ENCODE measurements at regions not wholly inside any gene's neighbourhood (a gene's known extent, or its start where the extent isn't known, plus 50 kb on each side); places are given as distances from the start of the nearest gene placed in this dataset.
"Not testable (repeated sequence)": the region's sequence is repeated elsewhere in the genome, so short reads cannot be mapped to it uniquely, and the experiment has no call there.

GRCh38 chr5:115432691-115433090 lies 111.9 kb downstream of the FEM1C start:
- Mint-ChIP-seq H3K27me3 (peaks cover 5% of the 10 kb centered on the region), H3K4me3 (no peak overlapping the region), H3K36me3 (ENCODE audit: low read depth) (no peaks in the 10 kb centered on the region), H3K27ac (no peak overlapping the region), H3K9me3 (no peaks in the 10 kb centered on the region), H3K4me1 (no peaks in the 10 kb centered on the region)
- CTCF ChIA-PET = interaction anchor here (0.6 kb wide), 1 partner anchor 32 kb away, joined by 3 read pairs; no protein-coding TSS in a partner anchor
- DNase-seq = no peak
- POLR2A ChIA-PET = no interaction called here

GRCh38 chr5:115431116-115431515 lies 113.5 kb downstream of the FEM1C start:
- Mint-ChIP-seq H3K36me3 (ENCODE audit: low read depth) (no peaks in the 10 kb centered on the region), H3K27me3 (peaks cover 5% of the 10 kb centered on the region), H3K4me1 (no peaks in the 10 kb centered on the region), H3K4me3 (no peak overlapping the region), H3K27ac (no peak overlapping the region), H3K9me3 (no peaks in the 10 kb centered on the region)
- ChIA-PET POLR2A (no interaction called here), CTCF (no interaction called here)
- no peak for DNase-seq

- ChIA-PET POLR2A (no interaction called here), CTCF (no interaction called here)
- Mint-ChIP-seq H3K4me3 (no peak overlapping the region), H3K27ac (no peak overlapping the region), H3K4me1 (no peaks in the 10 kb centered on the region), H3K36me3 (ENCODE audit: low read depth) (no peaks in the 10 kb centered on the region), H3K9me3 (no peaks in the 10 kb centered on the region), H3K27me3 (peaks cover 7% of the 10 kb centered on the region)
- DNase-seq = no peak
These were observed 114.2 kb downstream of the FEM1C start for GRCh38 chr5:115430374-115430773.

- Mint-ChIP-seq H3K9me3 (no peaks in the 10 kb centered on the region), H3K27ac (no peak overlapping the region), H3K27me3 (peaks cover 5% of the 10 kb centered on the region), H3K36me3 (ENCODE audit: low read depth) (no peaks in the 10 kb centered on the region), H3K4me3 (no peak overlapping the region), H3K4me1 (no peaks in the 10 kb centered on the region)
- DNase-seq = no peak
- POLR2A ChIA-PET = no interaction called here
- CTCF ChIA-PET = no interaction called here
These were observed 115.1 kb downstream of the FEM1C start for GRCh38 chr5:115429345-115429940.

GRCh38 chr5:115428676-115429075 lies 115.9 kb downstream of the FEM1C start:
- no peaks in the 10 kb centered on the region for H3K9me3 Mint-ChIP-seq
- H3K4me3 Mint-ChIP-seq = no peak overlapping the region
- H3K27me3 Mint-ChIP-seq = peaks cover 5% of the 10 kb centered on the region
- H3K36me3 Mint-ChIP-seq (ENCODE audit: low read depth) = no peaks in the 10 kb centered on the region
- no peaks in the 10 kb centered on the region for H3K4me1 Mint-ChIP-seq
- H3K27ac Mint-ChIP-seq = no peak overlapping the region
- DNase-seq = no peak
- POLR2A ChIA-PET = no interaction called here
- CTCF ChIA-PET = no interaction called here

- H3K27ac Mint-ChIP-seq = no peak overlapping the region
- H3K4me3 Mint-ChIP-seq = no peak overlapping the region
- no peaks in the 10 kb centered on the region for H3K4me1 Mint-ChIP-seq
- H3K9me3 Mint-ChIP-seq = no peaks in the 10 kb centered on the region
- peaks cover 5% of the 10 kb centered on the region for H3K27me3 Mint-ChIP-seq
- no peak for DNase-seq
- POLR2A ChIA-PET = no interaction called here
- H3K36me3 Mint-ChIP-seq (ENCODE audit: low read depth) = no peaks in the 10 kb centered on the region
- CTCF ChIA-PET = no interaction called here
These were observed 116.3 kb downstream of the FEM1C start for GRCh38 chr5:115428248-115428647.

GRCh38 chr5:115424446-115424845 lies 120.1 kb downstream of the FEM1C start:
- Mint-ChIP-seq H3K27me3 (peaks cover 2% of the 10 kb centered on the region), H3K27ac (no peak overlapping the region), H3K9me3 (no peaks in the 10 kb centered on the region), H3K4me1 (no peaks in the 10 kb centered on the region), H3K4me3 (no peak overlapping the region), H3K36me3 (ENCODE audit: low read depth) (no peaks in the 10 kb centered on the region)
- ChIA-PET POLR2A (no interaction called here), CTCF (no interaction called here)
- no peak for DNase-seq

GRCh38 chr5:115424030-115424429 lies 120.5 kb downstream of the FEM1C start:
- H3K4me3 Mint-ChIP-seq = no peak overlapping the region
- peaks cover 2% of the 10 kb centered on the region for H3K27me3 Mint-ChIP-seq
- DNase-seq = no peak
- H3K4me1 Mint-ChIP-seq = no peaks in the 10 kb centered on the region
- H3K9me3 Mint-ChIP-seq = no peaks in the 10 kb centered on the region
- no peak overlapping the region for H3K27ac Mint-ChIP-seq
- ChIA-PET CTCF (no interaction called here), POLR2A (no interaction called here)
- no peaks in the 10 kb centered on the region for H3K36me3 Mint-ChIP-seq (ENCODE audit: low read depth)

GRCh38 chr5:115423541-115423940 lies 121.0 kb downstream of the FEM1C start:
- H3K27me3 Mint-ChIP-seq = peaks cover 2% of the 10 kb centered on the region
- H3K9me3 Mint-ChIP-seq = no peaks in the 10 kb centered on the region
- H3K36me3 Mint-ChIP-seq (ENCODE audit: low read depth) = no peaks in the 10 kb centered on the region
- ChIA-PET POLR2A (no interaction called here), CTCF (no interaction called here)
- no peaks in the 10 kb centered on the region for H3K4me1 Mint-ChIP-seq
- DNase-seq = no peak
- H3K27ac Mint-ChIP-seq = no peak overlapping the region
- H3K4me3 Mint-ChIP-seq = no peak overlapping the region

- no peak overlapping the region for H3K27ac Mint-ChIP-seq
These were observed 121.5 kb downstream of the FEM1C start for GRCh38 chr5:115423051-115423450.

GRCh38 chr5:115420812-115421211 lies 123.8 kb downstream of the FEM1C start:
- H3K27me3 Mint-ChIP-seq; H3K4me3 Mint-ChIP-seq; H3K36me3 Mint-ChIP-seq (ENCODE audit: low read depth); POLR2A ChIA-PET; H3K27ac Mint-ChIP-seq; H3K9me3 Mint-ChIP-seq; DNase-seq; CTCF ChIA-PET; H3K4me1 Mint-ChIP-seq: not testable (repeated sequence)

More at GRCh38 chr5:115423051-115423450, 121.5 kb downstream of the FEM1C start:
- ChIA-PET POLR2A (no interaction called here), CTCF (no interaction called here)
- Mint-ChIP-seq H3K27me3 (peaks cover 2% of the 10 kb centered on the region), H3K36me3 (ENCODE audit: low read depth) (no peaks in the 10 kb centered on the region), H3K9me3 (no peaks in the 10 kb centered on the region), H3K4me1 (no peaks in the 10 kb centered on the region), H3K4me3 (no peak overlapping the region)
- DNase-seq = no peak

GRCh38 chr5:115419846-115420585 lies 123.6 kb upstream of the CCDC112 start:
- H3K4me3 Mint-ChIP-seq = no peak overlapping the region
- ChIA-PET POLR2A (no interaction called here), CTCF (no interaction called here)
- no peaks in the 10 kb centered on the region for H3K4me1 Mint-ChIP-seq
- H3K36me3 Mint-ChIP-seq (ENCODE audit: low read depth) = no peaks in the 10 kb centered on the region
- DNase-seq = no peak
- no peak overlapping the region for H3K27ac Mint-ChIP-seq
- H3K9me3 Mint-ChIP-seq = no peaks in the 10 kb centered on the region
- H3K27me3 Mint-ChIP-seq = no peaks in the 10 kb centered on the region

GRCh38 chr5:115418788-115419187 lies 122.3 kb upstream of the CCDC112 start:
- POLR2A ChIA-PET = no interaction called here
- Mint-ChIP-seq H3K36me3 (ENCODE audit: low read depth) (no peaks in the 10 kb centered on the region), H3K4me1 (no peaks in the 10 kb centered on the region), H3K27ac (no peak overlapping the region), H3K4me3 (no peak overlapping the region), H3K9me3 (no peaks in the 10 kb centered on the region), H3K27me3 (no peaks in the 10 kb centered on the region)
- no peak for DNase-seq
- CTCF ChIA-PET = no interaction called here

GRCh38 chr5:115417076-115417475 lies 120.6 kb upstream of the CCDC112 start:
- H3K4me3 Mint-ChIP-seq = no peak overlapping the region
- CTCF ChIA-PET = no interaction called here
- H3K27ac Mint-ChIP-seq = no peak overlapping the region
- no peaks in the 10 kb centered on the region for H3K4me1 Mint-ChIP-seq
- H3K36me3 Mint-ChIP-seq (ENCODE audit: low read depth) = no peaks in the 10 kb centered on the region
- no peaks in the 10 kb centered on the region for H3K9me3 Mint-ChIP-seq
- H3K27me3 Mint-ChIP-seq = no peaks in the 10 kb centered on the region
- POLR2A ChIA-PET = no interaction called here
- no peak for DNase-seq
